ENCODE measurements at regions not wholly inside any gene's neighbourhood (a gene's known extent, or its start where the extent isn't known, plus 50 kb on each side); places are given as distances from the start of the nearest gene placed in this dataset.

- H3K36me3 Mint-ChIP-seq (ENCODE audit: insufficient read depth, unreplicated experiment): peaks cover 5% of the 10 kb centered on the region
- intact Hi-C loops (cut with micrococcal nuclease; ENCODE audit: unreplicated experiment): no loop called here
- no peaks in the 10 kb centered on the region for H3K4me1 Mint-ChIP-seq (ENCODE audit: low read depth, unreplicated experiment)
- H3K4me3 Mint-ChIP-seq (ENCODE audit: low read depth, unreplicated experiment): no peak overlapping the region
- peaks cover 84% of the 10 kb centered on the region for H3K27me3 Mint-ChIP-seq (ENCODE audit: unreplicated experiment)
- no peak for DNase-seq
- no peak for TF ChIP-seq CTCF (IDR thresholded peaks at IDR 0.05; ENCODE audit: unreplicated experiment)
- CTCF ChIA-PET: interaction anchor here (0.7 kb wide), 1 partner anchor 1467 kb away, joined by 6 read pairs; no protein-coding TSS in a partner anchor
- no peaks in the 10 kb centered on the region for H3K9me3 Mint-ChIP-seq (ENCODE audit: low read depth, unreplicated experiment)
- H3K27ac Mint-ChIP-seq (ENCODE audit: unreplicated experiment): no peak overlapping the region
- BruUV-seq (replicated peaks): no TSS peak
These were observed 217.0 kb downstream of the TLE3 start for GRCh38 chr15:69880571-69881301.

- CTCF ChIA-PET: no interaction called here
- no peak for DNase-seq
- H3K27me3 Mint-ChIP-seq (ENCODE audit: unreplicated experiment): peaks cover 84% of the 10 kb centered on the region
- H3K36me3 Mint-ChIP-seq (ENCODE audit: insufficient read depth, unreplicated experiment): no peaks in the 10 kb centered on the region
- no peak overlapping the region for H3K4me3 Mint-ChIP-seq (ENCODE audit: low read depth, unreplicated experiment)
- no peak overlapping the region for H3K27ac Mint-ChIP-seq (ENCODE audit: unreplicated experiment)
- no peaks in the 10 kb centered on the region for H3K9me3 Mint-ChIP-seq (ENCODE audit: low read depth, unreplicated experiment)
- BruUV-seq (replicated peaks): no TSS peak
- intact Hi-C loops (cut with micrococcal nuclease; ENCODE audit: unreplicated experiment): no loop called here
- no peaks in the 10 kb centered on the region for H3K4me1 Mint-ChIP-seq (ENCODE audit: low read depth, unreplicated experiment)
- no peak for TF ChIP-seq CTCF (IDR thresholded peaks at IDR 0.05; ENCODE audit: unreplicated experiment)
These were observed 216.4 kb downstream of the TLE3 start for GRCh38 chr15:69881302-69881670.

- intact Hi-C loops (cut with micrococcal nuclease; ENCODE audit: unreplicated experiment): no loop called here
- Mint-ChIP-seq H3K4me1 (ENCODE audit: low read depth, unreplicated experiment) (no peaks in the 10 kb centered on the region), H3K27ac (ENCODE audit: unreplicated experiment) (no peak overlapping the region), H3K36me3 (ENCODE audit: insufficient read depth, unreplicated experiment) (no peaks in the 10 kb centered on the region), H3K4me3 (ENCODE audit: low read depth, unreplicated experiment) (no peak overlapping the region), H3K9me3 (ENCODE audit: low read depth, unreplicated experiment) (no peaks in the 10 kb centered on the region), H3K27me3 (ENCODE audit: unreplicated experiment) (peaks cover 84% of the 10 kb centered on the region)
- no peak for DNase-seq
- no TSS peak for BruUV-seq (replicated peaks)
- CTCF ChIA-PET: no interaction called here
- no peak for TF ChIP-seq CTCF (IDR thresholded peaks at IDR 0.05; ENCODE audit: unreplicated experiment)
These were observed 216.0 kb downstream of the TLE3 start for GRCh38 chr15:69881766-69882165.

GRCh38 chr15:69883306-69883705 is 214.4 kb downstream of the TLE3 start:
- intact Hi-C loops (cut with micrococcal nuclease; ENCODE audit: unreplicated experiment): no loop called here
- no peak for DNase-seq
- Mint-ChIP-seq H3K4me3 (ENCODE audit: low read depth, unreplicated experiment) (no peak overlapping the region), H3K36me3 (ENCODE audit: insufficient read depth, unreplicated experiment) (no peaks in the 10 kb centered on the region), H3K27ac (ENCODE audit: unreplicated experiment) (no peak overlapping the region), H3K9me3 (ENCODE audit: low read depth, unreplicated experiment) (peaks cover 2% of the 10 kb centered on the region), H3K27me3 (ENCODE audit: unreplicated experiment) (peaks cover 85% of the 10 kb centered on the region), H3K4me1 (ENCODE audit: low read depth, unreplicated experiment) (no peaks in the 10 kb centered on the region)
- no TSS peak for BruUV-seq (replicated peaks)
- TF ChIP-seq CTCF (IDR thresholded peaks at IDR 0.05; ENCODE audit: unreplicated experiment): no peak
- CTCF ChIA-PET: no interaction called here

Measured in Calu3 (cell line).